ENCODE measurements at regions not wholly inside any gene's neighbourhood (a gene's known extent, or its start where the extent isn't known, plus 50 kb on each side); places are given as distances from the start of the nearest gene placed in this dataset.

- TF ChIP-seq CTCF (conservative IDR thresholded peaks at IDR 0.05; ENCODE audit: low read length) (no peak), EZH2phosphoT487 (IDR thresholded peaks at IDR 0.05; ENCODE audit: borderline replicate concordance, low read depth, low read length) (no peak)
These were observed 600.5 kb upstream of the ZP4 start for GRCh38 chr1:238491265-238491664.

Measured in OCI-LY7 (cell line).